IPS-18a (cell line): ENCODE measurements at regions not wholly inside any gene's neighbourhood (a gene's known extent, or its start where the extent isn't known, plus 50 kb on each side); places are given as distances from the start of the nearest gene placed in this dataset.
A peak's percentile ranks its signal among the peaks of the same experiment; 100 is the strongest.

ENCODE experiments used
- H3K27ac ChIP-seq: one replicate; pipeline ENCODE4 v1.5.1; 2013; ENCODE audit warnings: low read length
- H3K27me3 ChIP-seq: one replicate; pipeline ENCODE4 v1.6.1; 2013; ENCODE audit warnings: mild to moderate bottlenecking, low read length; ENCODE audit not compliant: control insufficient read depth, insufficient read depth
- H3K36me3 ChIP-seq: one replicate; pipeline ENCODE4 v1.6.1; 2013; ENCODE audit warnings: low read depth, low read length; ENCODE audit not compliant: control insufficient read depth
- H3K4me1 ChIP-seq: one replicate; pipeline ENCODE4 v1.6.1; 2013; ENCODE audit warnings: low read depth, low read length; ENCODE audit not compliant: control insufficient read depth
- H3K4me3 ChIP-seq: one replicate; pipeline ENCODE4 v1.5.1; 2013; ENCODE audit warnings: low read length
- H3K9ac ChIP-seq: one replicate; pipeline ENCODE4 v1.6.1; 2013; ENCODE audit warnings: mild to moderate bottlenecking, low read length, moderate library complexity
- H3K9me3 ChIP-seq: one replicate; pipeline ENCODE4 v1.6.1; 2013; ENCODE audit warnings: low read depth, low read length; ENCODE audit not compliant: control insufficient read depth

GRCh38 chr2:146844226-146844990, 1000.4 kb upstream of the ACVR2A start:
- Histone ChIP-seq H3K27ac (no peak overlapping the region), H3K9me3 (no peaks in the 10 kb centered on the region), H3K9ac (no peak overlapping the region), H3K4me1 (peaks cover 6% of the 10 kb centered on the region), H3K36me3 (no peaks in the 10 kb centered on the region), H3K27me3 (no peaks in the 10 kb centered on the region), H3K4me3 (no peak overlapping the region)

- no peak overlapping the region for H3K27ac ChIP-seq
- H3K27me3 ChIP-seq = no peaks in the 10 kb centered on the region
- no peaks in the 10 kb centered on the region for H3K4me1 ChIP-seq
- H3K9me3 ChIP-seq = no peaks in the 10 kb centered on the region
- no peaks in the 10 kb centered on the region for H3K36me3 ChIP-seq
- no peak overlapping the region for H3K9ac ChIP-seq
- no peak overlapping the region for H3K4me3 ChIP-seq
Observed at GRCh38 chr2:146837857-146838256, 1007.0 kb upstream of the ACVR2A start.

GRCh38 chr2:146826388-146826787, 1018.4 kb upstream of the ACVR2A start:
- H3K4me1 ChIP-seq = peaks cover 9% of the 10 kb centered on the region
- peaks cover 3% of the 10 kb centered on the region for H3K9me3 ChIP-seq
- no peak overlapping the region for H3K27ac ChIP-seq
- no peaks in the 10 kb centered on the region for H3K36me3 ChIP-seq
- no peak overlapping the region for H3K4me3 ChIP-seq
- H3K27me3 ChIP-seq = no peaks in the 10 kb centered on the region
- no peak overlapping the region for H3K9ac ChIP-seq

- H3K9me3 ChIP-seq = peaks cover 3% of the 10 kb centered on the region
- peak overlapping the region; percentile 6 for H3K4me3 ChIP-seq
- no peaks in the 10 kb centered on the region for H3K27me3 ChIP-seq
- H3K36me3 ChIP-seq = no peaks in the 10 kb centered on the region
- no peak overlapping the region for H3K27ac ChIP-seq
- H3K9ac ChIP-seq = no peak overlapping the region
- peaks cover 31% of the 10 kb centered on the region for H3K4me1 ChIP-seq
Observed at GRCh38 chr2:146821836-146822316, 1023.0 kb upstream of the ACVR2A start.

- H3K4me3 ChIP-seq = no peak overlapping the region
Observed at GRCh38 chr2:146820672-146821071, 1024.2 kb upstream of the ACVR2A start.

GRCh38 chr2:146818122-146818521, 1026.7 kb upstream of the ACVR2A start:
- Histone ChIP-seq H3K4me1 (peaks cover 34% of the 10 kb centered on the region), H3K9me3 (no peaks in the 10 kb centered on the region), H3K36me3 (no peaks in the 10 kb centered on the region), H3K4me3 (no peak overlapping the region), H3K27me3 (no peaks in the 10 kb centered on the region), H3K9ac (peak overlapping the region; percentile 25), H3K27ac (no peak overlapping the region)

More at GRCh38 chr2:146820672-146821071, 1024.2 kb upstream of the ACVR2A start:
- Histone ChIP-seq H3K9me3 (peaks cover 3% of the 10 kb centered on the region), H3K27me3 (no peaks in the 10 kb centered on the region), H3K4me1 (peaks cover 34% of the 10 kb centered on the region), H3K9ac (no peak overlapping the region), H3K36me3 (no peaks in the 10 kb centered on the region), H3K27ac (no peak overlapping the region)

- Histone ChIP-seq H3K9ac (peak overlapping the region; percentile 25), H3K27me3 (no peaks in the 10 kb centered on the region), H3K4me1 (peaks cover 34% of the 10 kb centered on the region), H3K4me3 (no peak overlapping the region), H3K36me3 (no peaks in the 10 kb centered on the region), H3K9me3 (no peaks in the 10 kb centered on the region), H3K27ac (peak overlapping the region; percentile 68)
Observed at GRCh38 chr2:146817613-146818012, 1027.2 kb upstream of the ACVR2A start.

GRCh38 chr2:146814971-146815370, 1029.9 kb upstream of the ACVR2A start:
- no peaks in the 10 kb centered on the region for H3K27me3 ChIP-seq
- no peak overlapping the region for H3K27ac ChIP-seq
- H3K4me3 ChIP-seq = no peak overlapping the region
- H3K4me1 ChIP-seq = peaks cover 19% of the 10 kb centered on the region
- no peaks in the 10 kb centered on the region for H3K36me3 ChIP-seq
- H3K9me3 ChIP-seq = no peaks in the 10 kb centered on the region
- H3K9ac ChIP-seq = no peak overlapping the region

- no peaks in the 10 kb centered on the region for H3K4me1 ChIP-seq
- H3K27ac ChIP-seq = no peak overlapping the region
- H3K9me3 ChIP-seq = no peaks in the 10 kb centered on the region
- no peaks in the 10 kb centered on the region for H3K27me3 ChIP-seq
- H3K36me3 ChIP-seq = no peaks in the 10 kb centered on the region
- H3K9ac ChIP-seq = no peak overlapping the region
- H3K4me3 ChIP-seq = no peak overlapping the region
Observed at GRCh38 chr2:146807568-146808168, 1037.2 kb upstream of the ACVR2A start.

GRCh38 chr2:146806364-146807005, 1038.3 kb upstream of the ACVR2A start:
- Histone ChIP-seq H3K9me3 (no peaks in the 10 kb centered on the region), H3K27ac (no peak overlapping the region), H3K36me3 (no peaks in the 10 kb centered on the region)

GRCh38 chr2:146804288-146804687, 1040.5 kb upstream of the ACVR2A start:
- no peaks in the 10 kb centered on the region for H3K27me3 ChIP-seq
- no peaks in the 10 kb centered on the region for H3K9me3 ChIP-seq
- H3K9ac ChIP-seq = no peak overlapping the region
- H3K27ac ChIP-seq = no peak overlapping the region
- H3K4me1 ChIP-seq = no peaks in the 10 kb centered on the region
- H3K36me3 ChIP-seq = no peaks in the 10 kb centered on the region
- H3K4me3 ChIP-seq = no peak overlapping the region

More at GRCh38 chr2:146806364-146807005, 1038.3 kb upstream of the ACVR2A start:
- Histone ChIP-seq H3K27me3 (no peaks in the 10 kb centered on the region), H3K4me1 (no peaks in the 10 kb centered on the region), H3K4me3 (no peak overlapping the region), H3K9ac (no peak overlapping the region)
